MCF 10A (cell line): ENCODE measurements at regions not wholly inside any gene's neighbourhood (a gene's known extent, or its start where the extent isn't known, plus 50 kb on each side); places are given as distances from the start of the nearest gene placed in this dataset.

Experiments
- BruUV-seq: library from RNA; stranded (reverse); fragments of 400-500 nt; replicated peaks from 2 replicates; lab custom pipeline; 2021; lab: Mats Ljungman, UMichigan
- CTCF ChIA-PET: fragments of 300-600 bp; sonication (Branson Sonifier 250); formaldehyde crosslinking; extraction: SDS; loops from one replicate; lab custom pipeline; 2021; ENCODE audit warnings: antibody characterized with exemption, inconsistent platforms; lab: Yijun Ruan, JAX
- POLR2A ChIA-PET: fragments of 300-600, 350-650 bp; sonication (Branson Sonifier 250); formaldehyde crosslinking; extraction: SDS; loops from one replicate; lab custom pipeline; 2020; ENCODE audit warnings: antibody characterized with exemption, inconsistent platforms; lab: Yijun Ruan, JAX
- DNase-seq: peaks from one replicate; pipeline ENCODE4 v3.0.0-alpha.2; 2018; ENCODE audit not compliant: unreplicated experiment
- H3K27ac Mint-ChIP-seq: one replicate; pipeline ENCODE4 v1.8.0; 2022; ENCODE audit warnings: mild to moderate bottlenecking, low read depth, mixed read lengths; ENCODE audit not compliant: unreplicated experiment
- H3K27me3 Mint-ChIP-seq: one replicate; pipeline ENCODE4 v1.8.0; 2022; ENCODE audit warnings: mixed read lengths; ENCODE audit not compliant: insufficient read depth, unreplicated experiment
- H3K36me3 Mint-ChIP-seq: one replicate; pipeline ENCODE4 v1.8.0; 2022; ENCODE audit warnings: mild to moderate bottlenecking, moderate library complexity, mixed read lengths; ENCODE audit not compliant: insufficient read depth, unreplicated experiment
- H3K4me1 Mint-ChIP-seq: one replicate; pipeline ENCODE4 v1.8.0; 2022; ENCODE audit warnings: mixed read lengths; ENCODE audit not compliant: insufficient read depth, unreplicated experiment
- H3K4me3 Mint-ChIP-seq: one replicate; pipeline ENCODE4 v1.8.0; 2022; ENCODE audit warnings: mild to moderate bottlenecking, moderate library complexity, mixed read lengths; ENCODE audit not compliant: unreplicated experiment
- H3K9me3 Mint-ChIP-seq: one replicate; pipeline ENCODE4 v1.8.0; 2022; ENCODE audit warnings: mixed read lengths; ENCODE audit not compliant: unreplicated experiment
- CTCF ChIP-seq: fragments of 200-600 bp; IDR thresholded peaks from one replicate; pipeline ENCODE4 v1.8.0; 2022; ENCODE audit warnings: antibody characterized with exemption, mild to moderate bottlenecking; ENCODE audit not compliant: unreplicated experiment
- intact Hi-C: fragments of 100-400 bp; cut with micrococcal nuclease; formaldehyde crosslinking; loops from 2 replicates; pipeline ENCODE4 v1.14.1; 2022

- ChIA-PET POLR2A (no interaction called here), CTCF (interaction anchor here (1.0 to 1.2 kb wide), 2 partner anchors 15 to 127 kb away, joined by 3 to 4 read pairs; no protein-coding TSS in a partner anchor)
- no TSS peak for BruUV-seq
- Mint-ChIP-seq H3K4me1 (peaks cover 4% of the 10 kb centered on the region), H3K36me3 (no peaks in the 10 kb centered on the region), H3K9me3 (no peaks in the 10 kb centered on the region), H3K27me3 (no peaks in the 10 kb centered on the region), H3K27ac (no peak overlapping the region), H3K4me3 (no peak overlapping the region)
- intact Hi-C loops, result no loop called here
- no peak for TF ChIP-seq CTCF
- DNase-seq, result no peak
These were observed 82.6 kb upstream of the ANK2 start for GRCh38 chr4:112966701-112967488.

GRCh38 chr4:112968451-112969159, 80.8 kb upstream of the ANK2 start:
- no peak for TF ChIP-seq CTCF
- H3K36me3 Mint-ChIP-seq, result no peaks in the 10 kb centered on the region
- no peaks in the 10 kb centered on the region for H3K27me3 Mint-ChIP-seq
- no TSS peak for BruUV-seq
- ChIA-PET POLR2A (no interaction called here), CTCF (interaction anchor here (0.6 to 2.8 kb wide), 3 partner anchors 17 to 326 kb away, joined by 3 to 10 read pairs (median 4); no protein-coding TSS in a partner anchor)
- H3K27ac Mint-ChIP-seq, result no peak overlapping the region
- no peaks in the 10 kb centered on the region for H3K9me3 Mint-ChIP-seq
- no peak overlapping the region for H3K4me3 Mint-ChIP-seq
- intact Hi-C loops, result no loop called here
- peaks cover 4% of the 10 kb centered on the region for H3K4me1 Mint-ChIP-seq
- no peak for DNase-seq

- TF ChIP-seq CTCF, result no peak
- H3K9me3 Mint-ChIP-seq, result no peaks in the 10 kb centered on the region
- H3K4me1 Mint-ChIP-seq, result peaks cover 4% of the 10 kb centered on the region
- intact Hi-C loops, result no loop called here
- BruUV-seq, result no TSS peak
- no peak for DNase-seq
- no peak overlapping the region for H3K4me3 Mint-ChIP-seq
- POLR2A ChIA-PET, result interaction anchor here (0.6 kb wide), 1 partner anchor 17 kb away, joined by 3 read pairs; no protein-coding TSS in a partner anchor
- H3K27me3 Mint-ChIP-seq, result no peaks in the 10 kb centered on the region
- CTCF ChIA-PET, result interaction anchor here (1.1 to 2.8 kb wide), 2 partner anchors 19 to 124 kb away, joined by 3 to 10 read pairs; no protein-coding TSS in a partner anchor
- no peak overlapping the region for H3K27ac Mint-ChIP-seq
- no peaks in the 10 kb centered on the region for H3K36me3 Mint-ChIP-seq
These were observed 78.5 kb upstream of the ANK2 start for GRCh38 chr4:112970903-112971302.

- DNase-seq, result no peak
- no TSS peak for BruUV-seq
- no peaks in the 10 kb centered on the region for H3K27me3 Mint-ChIP-seq
- H3K9me3 Mint-ChIP-seq, result no peaks in the 10 kb centered on the region
- no peaks in the 10 kb centered on the region for H3K36me3 Mint-ChIP-seq
- no peak overlapping the region for H3K4me3 Mint-ChIP-seq
- H3K27ac Mint-ChIP-seq, result no peak overlapping the region
- ChIA-PET POLR2A (no interaction called here), CTCF (interaction anchor here (0.8 to 1.6 kb wide), 4 partner anchors 28 to 211 kb away, joined by 3 to 5 read pairs (median 3); no protein-coding TSS in a partner anchor)
- peaks cover under 1% of the 10 kb centered on the region for H3K4me1 Mint-ChIP-seq
- intact Hi-C loops, result no loop called here
- no peak for TF ChIP-seq CTCF
These were observed 75.7 kb upstream of the ANK2 start for GRCh38 chr4:112973750-112974251.
